H1 (cell line): ENCODE measurements at regions not wholly inside any gene's neighbourhood (a gene's known extent, or its start where the extent isn't known, plus 50 kb on each side); places are given as distances from the start of the nearest gene placed in this dataset.

Source experiments
- CHD7 ChIP-seq: fragments of 300-600 bp; sonication (generic); IDR thresholded peaks from 2 replicates; pipeline ENCODE4 v1.7.1; 2012; ENCODE audit warnings: low read length, moderate library complexity, mild to moderate bottlenecking, inconsistent platforms; ENCODE audit not compliant: insufficient replicate concordance
- NRF1 ChIP-seq: IDR thresholded peaks from 2 replicates; pipeline ENCODE4 v1.6.1; 2011; ENCODE audit warnings: mild to moderate bottlenecking, low read depth, low read length, improper control_type of control experiment
- POLR2AphosphoS5 ChIP-seq: IDR thresholded peaks from 2 replicates; pipeline ENCODE4 v1.6.1; 2011; ENCODE audit warnings: low read depth, low read length

DNA sequence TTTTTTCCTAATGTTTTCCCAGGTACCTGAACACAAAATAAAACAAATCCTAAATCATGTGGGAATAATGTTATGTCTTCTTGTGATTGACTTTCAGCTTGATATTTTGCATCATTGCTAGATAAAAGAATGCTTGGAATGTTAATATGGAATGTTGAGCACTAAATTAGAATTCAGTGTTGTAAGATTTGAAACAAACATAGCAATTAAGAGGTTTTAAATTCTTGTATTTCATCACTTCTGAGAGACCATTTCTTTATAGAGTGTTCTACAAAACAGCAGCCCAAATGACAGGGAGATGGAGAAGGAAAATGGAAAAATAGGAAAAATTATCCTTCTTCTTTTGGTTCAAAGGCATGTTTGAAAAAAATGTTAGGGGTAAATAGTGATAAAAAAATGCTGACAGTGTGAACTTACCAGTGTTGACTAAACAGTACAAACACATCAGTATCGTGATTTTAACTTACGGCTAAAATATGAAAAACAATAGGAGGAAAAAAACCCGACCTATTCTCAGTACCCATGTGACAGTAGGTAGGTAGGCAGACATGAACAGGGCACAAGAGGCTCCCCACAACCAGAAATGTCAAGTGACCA, 102.6 kb upstream of the PDE5A start (continued):
- TF ChIP-seq CHD7 (no peak), POLR2AphosphoS5 (no peak), NRF1 (no peak)
